IPS DF 4.7 (cell line): ENCODE measurements at regions not wholly inside any gene's neighbourhood (a gene's known extent, or its start where the extent isn't known, plus 50 kb on each side); places are given as distances from the start of the nearest gene placed in this dataset.

Experiments used
- DNase-seq: peaks from one replicate; pipeline ENCODE4 v3.0.0-alpha.2; 2013; ENCODE audit warnings: low spot score; ENCODE audit errors: extremely low read depth

DNA sequence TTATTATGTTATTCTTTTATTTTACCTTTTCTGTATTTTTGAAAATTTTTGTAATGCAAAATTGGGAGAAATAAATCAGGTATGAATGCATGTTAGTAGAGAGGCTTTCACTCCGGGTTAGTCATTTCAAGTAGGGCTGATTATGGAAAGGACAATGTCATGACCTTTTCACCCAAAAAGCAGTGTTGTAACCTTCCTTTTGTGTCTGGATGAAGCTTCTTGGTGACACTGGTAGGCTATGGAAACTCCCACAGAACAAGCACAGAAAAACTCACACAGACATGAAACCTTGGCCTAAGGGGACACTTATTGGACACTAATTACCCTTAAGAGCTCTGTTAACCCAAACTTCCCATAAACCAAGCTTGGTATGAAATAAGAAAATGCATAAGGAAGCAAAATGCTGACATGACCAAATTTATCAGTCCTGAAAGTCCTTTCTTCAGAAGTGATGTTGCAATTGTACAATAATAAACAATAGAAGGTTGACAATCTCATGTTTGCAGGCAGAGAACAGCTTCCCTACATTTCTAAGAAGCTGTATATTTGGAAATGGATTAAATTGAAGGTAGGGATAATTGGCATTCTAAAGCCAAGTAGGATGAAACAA is 70.0 kb upstream of the KCNJ15 start:
- no peak for DNase-seq

GRCh38 chr21:38188037-38188436 is 68.8 kb upstream of the KCNJ15 start:
- DNase-seq = no peak

DNA sequence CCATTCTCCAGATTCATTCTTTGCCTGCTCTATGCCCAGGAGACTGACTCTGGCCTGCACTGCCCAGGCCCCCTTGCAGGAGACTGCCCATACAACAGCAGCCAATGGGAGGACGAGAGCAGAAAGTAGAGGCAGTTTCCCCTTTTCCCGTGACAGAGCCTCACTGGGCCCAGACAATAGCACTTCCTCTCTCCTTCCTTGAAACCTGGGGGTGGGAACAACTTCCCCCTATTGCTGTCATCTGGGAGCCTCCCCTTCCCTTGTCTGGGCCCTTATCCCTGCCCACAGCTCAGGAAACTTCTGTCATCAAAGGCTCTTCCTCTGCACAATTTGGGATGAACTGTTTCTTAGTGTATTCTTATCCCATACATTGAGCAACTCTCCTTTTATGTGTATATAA is 60.8 kb upstream of the KCNJ15 start:
- no peak for DNase-seq

DNA sequence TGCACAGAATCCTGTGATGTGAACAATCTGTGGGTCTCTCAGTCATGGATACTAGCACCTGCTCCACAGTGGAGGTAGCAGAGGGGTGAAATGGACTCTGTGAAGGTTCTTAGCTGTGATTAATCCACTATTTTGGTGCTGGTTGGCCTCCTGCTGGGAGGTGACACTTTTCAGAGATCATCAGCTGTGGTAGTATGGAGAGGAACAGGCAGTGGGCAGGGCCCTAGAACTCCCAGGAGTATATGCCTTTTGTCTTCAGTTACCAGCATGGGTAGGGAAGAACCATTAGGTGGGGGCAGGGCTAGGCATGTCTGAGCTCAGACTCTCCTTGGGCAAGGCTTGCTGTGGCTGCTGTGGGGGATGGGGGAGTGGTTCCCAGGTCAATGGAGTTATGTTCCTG is 54.0 kb upstream of the KCNJ15 start:
- DNase-seq = no peak

DNA sequence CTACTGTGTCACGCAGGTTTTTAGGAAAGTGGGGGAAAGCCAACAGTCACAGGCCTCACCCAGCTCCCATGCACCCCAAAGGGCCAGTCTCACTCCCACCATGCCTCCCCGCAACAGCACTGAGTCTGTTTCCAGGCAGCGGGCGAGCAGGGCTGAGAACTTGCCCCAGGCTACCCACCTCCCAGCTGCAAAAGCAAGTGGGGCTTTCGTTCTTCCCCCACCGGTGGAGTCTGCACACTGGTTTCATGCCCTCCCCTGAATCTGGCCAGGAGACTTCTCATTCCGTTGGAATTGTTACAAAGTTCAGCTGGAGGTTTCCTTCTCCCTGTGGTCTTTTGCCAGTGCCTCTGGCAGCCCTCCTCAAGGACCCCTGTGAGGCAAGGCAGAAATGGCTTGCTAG is 53.6 kb upstream of the KCNJ15 start:
- DNase-seq = no peak

DNA sequence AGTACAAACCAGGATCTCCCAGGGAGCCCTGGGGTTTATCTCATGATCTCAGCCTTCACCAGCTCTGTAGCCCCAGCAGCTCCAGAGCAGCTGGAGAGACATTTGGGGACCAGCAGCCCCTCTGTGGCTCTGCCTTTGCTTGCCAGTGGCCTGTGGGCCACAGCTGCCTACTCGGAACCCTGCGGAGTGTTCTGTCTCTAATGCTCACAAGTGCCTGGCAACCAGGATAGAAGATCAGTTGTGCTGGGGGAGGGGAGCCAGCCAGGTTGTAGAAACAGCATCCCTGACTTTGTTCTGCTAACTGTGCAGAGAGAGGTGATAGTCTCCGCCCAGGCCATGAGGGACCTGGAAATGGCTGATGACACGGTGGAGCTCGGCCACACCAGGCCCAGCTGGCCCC is 50.9 kb upstream of the KCNJ15 start:
- no peak for DNase-seq

GRCh38 chr21:38206646-38207045 is 50.1 kb upstream of the KCNJ15 start:
- DNase-seq = no peak
